CD4-positive, alpha-beta memory T cell (primary cell): ENCODE measurements at regions not wholly inside any gene's neighbourhood (a gene's known extent, or its start where the extent isn't known, plus 50 kb on each side); places are given as distances from the start of the nearest gene placed in this dataset.

ENCODE experiments used
- CTCF ChIA-PET: fragments of 350-600 bp; sonication (Branson Sonifier 250); formaldehyde crosslinking; loops from one replicate; lab custom pipeline; 2021; ENCODE audit warnings: inconsistent platforms; ENCODE audit not compliant: partially characterized antibody; lab: Charles Lee
- POLR2A ChIA-PET: fragments of 350-600 bp; sonication (Branson Sonifier 250); formaldehyde crosslinking; loops from one replicate; lab custom pipeline; 2021; ENCODE audit not compliant: partially characterized antibody; lab: Charles Lee
- DNase-seq, 5 donors: peaks; one replicate each; pipeline versions ENCODE4 v3.0.0 to v3.0.0-alpha.2; 2020 to 2022; ENCODE audit warnings: mixed read lengths in 1 of 5
- H3K27ac ChIP-seq: one replicate; pipeline ENCODE4 v1.7.0; 2013; ENCODE audit warnings: low read depth, low read length
- H3K27me3 ChIP-seq: 2 replicates; pipeline ENCODE4 v1.7.0; 2013; ENCODE audit warnings: mild to moderate bottlenecking, low read length, moderate library complexity; ENCODE audit not compliant: insufficient read depth
- H3K36me3 ChIP-seq: 2 replicates; pipeline ENCODE4 v1.7.0; 2013; ENCODE audit warnings: mild to moderate bottlenecking, low read length, moderate library complexity; ENCODE audit not compliant: insufficient read depth
- H3K4me1 ChIP-seq: 2 replicates; pipeline ENCODE4 v1.7.0; 2013; ENCODE audit warnings: mild to moderate bottlenecking, low read length, moderate library complexity; ENCODE audit not compliant: insufficient read depth
- H3K4me3 ChIP-seq, 2 donors: one replicate each; pipeline ENCODE4 v1.7.0; 2013; ENCODE audit warnings: low read length in 2 of 2, mild to moderate bottlenecking in 1 of 2
- H3K9me3 ChIP-seq, 2 donors: one replicate each; pipeline ENCODE4 v1.7.0; 2013; ENCODE audit warnings: low read length in 2 of 2, control low read depth in 1 of 2; ENCODE audit not compliant: control insufficient read depth in 1 of 2
- H3K27ac Mint-ChIP-seq, 7 donors: one replicate each; pipeline ENCODE4 v1.8.0; 2020 to 2021; ENCODE audit warnings: mixed read lengths in 7 of 7, mild to moderate bottlenecking in 6 of 7, inconsistent platforms in 3 of 7, moderate library complexity in 3 of 7
- H3K27me3 Mint-ChIP-seq, 2 donors: one replicate each; pipeline ENCODE4 v1.8.0; 2020 to 2021; ENCODE audit warnings: mixed read lengths in 2 of 2
- H3K36me3 Mint-ChIP-seq, 2 donors: one replicate each; pipeline ENCODE4 v1.8.0; 2020 to 2021; ENCODE audit warnings: mixed read lengths in 2 of 2, inconsistent platforms in 1 of 2, mild to moderate bottlenecking in 1 of 2
- H3K4me1 Mint-ChIP-seq, 4 donors: one replicate each; pipeline ENCODE4 v1.8.0; 2020 to 2021; ENCODE audit warnings: mixed read lengths in 4 of 4, mild to moderate bottlenecking in 1 of 4
- H3K4me3 Mint-ChIP-seq, 8 donors: one replicate each; pipeline ENCODE4 v1.8.0; 2020 to 2021; ENCODE audit warnings: mixed read lengths in 8 of 8, mild to moderate bottlenecking in 7 of 8, moderate library complexity in 6 of 8, inconsistent platforms in 3 of 8
- H3K9me3 Mint-ChIP-seq, 8 donors: one replicate each; pipeline ENCODE4 v1.8.0; 2020 to 2021; ENCODE audit warnings: mixed read lengths in 8 of 8, mild to moderate bottlenecking in 5 of 8, inconsistent platforms in 3 of 8, moderate library complexity in 1 of 8
- intact Hi-C: fragments of 100-400 bp; cut with micrococcal nuclease; formaldehyde crosslinking; loops from one replicate; pipeline ENCODE4 v1.15.1; 2023

DNA sequence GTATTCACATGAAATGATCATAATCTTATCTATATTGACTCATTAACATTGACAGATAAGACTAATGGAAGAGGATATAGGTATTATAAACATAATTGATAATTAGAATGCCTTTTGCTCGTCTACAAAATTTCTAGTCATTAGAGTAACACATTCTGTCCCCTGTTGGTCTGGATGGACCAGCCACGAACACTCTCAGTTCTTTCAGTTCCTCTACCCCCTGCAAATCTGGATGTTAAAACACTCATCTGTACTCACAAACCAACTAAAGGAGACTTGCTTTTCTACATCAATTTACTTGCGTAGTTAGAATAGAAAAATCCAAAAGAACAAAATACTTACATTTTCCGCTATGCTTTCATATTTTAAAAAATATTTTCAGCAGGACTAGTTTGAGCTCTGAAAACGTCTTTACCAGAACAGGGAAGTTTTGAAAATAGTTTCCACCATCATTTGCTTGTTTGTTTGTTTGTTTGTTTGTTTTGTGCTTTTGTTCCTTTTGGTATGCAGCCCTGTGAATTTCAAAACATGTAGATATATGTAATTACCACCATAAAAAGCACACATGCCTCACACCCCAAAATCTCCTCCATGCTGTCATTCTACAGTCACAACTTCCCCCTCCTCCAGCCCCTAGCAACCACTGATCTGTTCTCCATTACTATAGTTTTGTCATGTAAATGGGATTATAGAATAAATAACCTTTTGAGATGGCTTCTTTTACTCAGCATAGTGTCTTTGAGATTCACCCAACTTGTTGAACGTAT lies 103.8 kb downstream of the FZD1 start:
- intact Hi-C loops = no loop called here
- peaks cover 0 to 7% (median under 1%) of the 10 kb centered on the region in 8 donors for H3K9me3 Mint-ChIP-seq
- DNase-seq = no peak

GRCh38 chr7:91372323-91372722 lies 108.1 kb downstream of the FZD1 start:
- Histone ChIP-seq H3K27me3 (no peaks in the 10 kb centered on the region), H3K27ac (no peak overlapping the region), H3K4me1 (no peaks in the 10 kb centered on the region), H3K4me3 (no peak overlapping the region), H3K9me3 (no peaks in the 10 kb centered on the region), H3K36me3 (no peaks in the 10 kb centered on the region)
- DNase-seq = no peak
- ChIA-PET CTCF (no interaction called here), POLR2A (no interaction called here)
- Mint-ChIP-seq H3K27me3 (no peaks in the 10 kb centered on the region), H3K36me3 (no peaks in the 10 kb centered on the region), H3K27ac (no peak overlapping the region), H3K4me3 (no peak overlapping the region), H3K9me3 (peaks cover 0 to 7% (median 2%) of the 10 kb centered on the region in 8 donors), H3K4me1 (no peaks in the 10 kb centered on the region)
- intact Hi-C loops = no loop called here

More for the DNA sequence above, 103.8 kb downstream of the FZD1 start:
- Histone ChIP-seq H3K4me1 (no peaks in the 10 kb centered on the region), H3K36me3 (no peaks in the 10 kb centered on the region), H3K9me3 (no peaks in the 10 kb centered on the region), H3K27me3 (no peaks in the 10 kb centered on the region), H3K4me3 (no peak overlapping the region), H3K27ac (no peak overlapping the region)
- Mint-ChIP-seq H3K4me3 (no peak overlapping the region), H3K27ac (no peak overlapping the region), H3K4me1 (no peaks in the 10 kb centered on the region), H3K27me3 (no peaks in the 10 kb centered on the region), H3K36me3 (no peaks in the 10 kb centered on the region)
- ChIA-PET CTCF (no interaction called here), POLR2A (no interaction called here)

- no peak for DNase-seq
- H3K27me3 Mint-ChIP-seq = no peaks in the 10 kb centered on the region
- H3K27me3 ChIP-seq = no peaks in the 10 kb centered on the region
- ChIA-PET CTCF (interaction anchor here (1.2 kb wide), 1 partner anchor 10 kb away, joined by 3 read pairs; no protein-coding TSS in a partner anchor), POLR2A (no interaction called here)
- H3K9me3 Mint-ChIP-seq = peaks cover 0 to 8% (median 2%) of the 10 kb centered on the region in 8 donors
- H3K27ac ChIP-seq = no peak overlapping the region
- H3K9me3 ChIP-seq = no peaks in the 10 kb centered on the region
- H3K4me3 Mint-ChIP-seq = no peak overlapping the region
- no peaks in the 10 kb centered on the region for H3K36me3 ChIP-seq
- H3K4me1 Mint-ChIP-seq = no peaks in the 10 kb centered on the region
- H3K36me3 Mint-ChIP-seq = no peaks in the 10 kb centered on the region
- no peaks in the 10 kb centered on the region for H3K4me1 ChIP-seq
- no peak overlapping the region for H3K27ac Mint-ChIP-seq
- intact Hi-C loops = no loop called here
- H3K4me3 ChIP-seq = no peak overlapping the region
These were observed 109.0 kb downstream of the FZD1 start for GRCh38 chr7:91373111-91373800.

- no peaks in the 10 kb centered on the region for H3K27me3 ChIP-seq
- POLR2A ChIA-PET = no interaction called here
- no peak overlapping the region for H3K27ac Mint-ChIP-seq
- intact Hi-C loops = no loop called here
- H3K27me3 Mint-ChIP-seq = no peaks in the 10 kb centered on the region
- no peaks in the 10 kb centered on the region for H3K36me3 Mint-ChIP-seq
- CTCF ChIA-PET = interaction anchor here (1.2 kb wide), 1 partner anchor 9 kb away, joined by 3 read pairs; no protein-coding TSS in a partner anchor
- H3K9me3 ChIP-seq = no peaks in the 10 kb centered on the region
- no peak overlapping the region for H3K27ac ChIP-seq
- no peak overlapping the region for H3K4me3 Mint-ChIP-seq
- H3K9me3 Mint-ChIP-seq = peaks cover 0 to 8% (median 2%) of the 10 kb centered on the region in 8 donors
- H3K4me1 ChIP-seq = no peaks in the 10 kb centered on the region
- DNase-seq = no peak
- no peak overlapping the region for H3K4me3 ChIP-seq
- H3K4me1 Mint-ChIP-seq = no peaks in the 10 kb centered on the region
- H3K36me3 ChIP-seq = no peaks in the 10 kb centered on the region
These were observed 110.2 kb downstream of the FZD1 start for GRCh38 chr7:91374321-91374989.

- H3K4me1 ChIP-seq = no peaks in the 10 kb centered on the region
- no peaks in the 10 kb centered on the region for H3K9me3 ChIP-seq
- H3K4me3 ChIP-seq = no peak overlapping the region
- no peaks in the 10 kb centered on the region for H3K27me3 Mint-ChIP-seq
- H3K36me3 Mint-ChIP-seq = no peaks in the 10 kb centered on the region
- no peak overlapping the region for H3K27ac Mint-ChIP-seq
- no peak overlapping the region for H3K4me3 Mint-ChIP-seq
- no peaks in the 10 kb centered on the region for H3K27me3 ChIP-seq
- no peak for DNase-seq
- no peaks in the 10 kb centered on the region for H3K4me1 Mint-ChIP-seq
- no peak overlapping the region for H3K27ac ChIP-seq
- H3K9me3 Mint-ChIP-seq = peaks cover 0 to 9% (median 1%) of the 10 kb centered on the region in 8 donors
- intact Hi-C loops = no loop called here
- ChIA-PET POLR2A (no interaction called here), CTCF (no interaction called here)
- H3K36me3 ChIP-seq = no peaks in the 10 kb centered on the region
These were observed 111.1 kb downstream of the FZD1 start for GRCh38 chr7:91375378-91375777.

DNA sequence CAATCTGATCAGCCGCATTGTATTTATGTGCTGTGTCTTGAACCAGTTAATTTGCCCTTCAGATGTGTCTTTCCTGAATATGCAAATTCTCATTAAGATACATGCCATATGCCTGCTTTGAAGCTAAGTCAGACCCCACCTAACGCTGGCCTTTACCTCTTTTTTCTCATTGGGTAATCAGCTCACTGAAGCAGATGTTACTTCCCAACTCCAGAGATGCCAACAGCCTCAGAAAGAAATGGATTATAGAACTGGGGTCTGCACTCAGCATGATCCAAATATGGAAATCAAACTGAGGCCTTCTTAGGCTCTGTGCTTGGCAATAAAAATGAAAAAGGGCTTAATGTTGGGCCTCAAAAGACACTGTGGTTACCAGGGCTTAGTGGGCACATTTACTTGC lies 113.9 kb downstream of the FZD1 start:
- Histone ChIP-seq H3K36me3 (no peaks in the 10 kb centered on the region), H3K4me3 (no peak overlapping the region), H3K27me3 (no peaks in the 10 kb centered on the region), H3K4me1 (no peaks in the 10 kb centered on the region), H3K27ac (no peak overlapping the region), H3K9me3 (no peaks in the 10 kb centered on the region)
- Mint-ChIP-seq H3K27me3 (no peaks in the 10 kb centered on the region), H3K4me3 (no peak overlapping the region), H3K36me3 (no peaks in the 10 kb centered on the region), H3K9me3 (peaks cover 0 to 7% (median 4%) of the 10 kb centered on the region in 8 donors), H3K4me1 (no peaks in the 10 kb centered on the region), H3K27ac (no peak overlapping the region)
- ChIA-PET CTCF (no interaction called here), POLR2A (no interaction called here)
- intact Hi-C loops = no loop called here
- no peak for DNase-seq

DNA sequence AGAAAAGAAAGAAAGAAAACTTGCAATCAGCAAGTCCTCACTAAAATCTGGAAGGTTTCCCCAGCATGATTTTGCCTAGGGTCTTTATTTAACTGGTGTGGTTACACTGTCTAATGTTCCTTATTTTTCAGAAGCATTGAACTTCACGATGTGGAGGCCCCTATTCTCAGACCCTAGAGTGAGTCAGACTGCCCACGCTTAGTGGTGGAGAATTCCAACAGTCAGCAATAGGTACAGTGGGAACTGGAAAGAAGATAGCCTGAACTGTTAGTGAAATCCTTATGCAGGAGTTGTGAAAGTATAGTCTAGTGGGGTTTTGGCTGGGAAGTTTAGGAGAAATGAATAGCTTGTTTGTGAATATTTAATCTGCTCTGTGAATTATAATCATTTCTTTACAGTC lies 115.0 kb downstream of the FZD1 start:
- H3K9me3 Mint-ChIP-seq = peaks cover 0 to 7% (median 4%) of the 10 kb centered on the region in 8 donors
- no peak overlapping the region for H3K4me3 ChIP-seq
- no peaks in the 10 kb centered on the region for H3K4me1 Mint-ChIP-seq
- H3K4me1 ChIP-seq = no peaks in the 10 kb centered on the region
- no peak overlapping the region for H3K27ac ChIP-seq
- intact Hi-C loops = no loop called here
- no peaks in the 10 kb centered on the region for H3K9me3 ChIP-seq
- DNase-seq = no peak
- H3K36me3 Mint-ChIP-seq = no peaks in the 10 kb centered on the region
- no peak overlapping the region for H3K4me3 Mint-ChIP-seq
- H3K27me3 Mint-ChIP-seq = no peaks in the 10 kb centered on the region
- ChIA-PET POLR2A (no interaction called here), CTCF (no interaction called here)
- no peaks in the 10 kb centered on the region for H3K36me3 ChIP-seq
- no peaks in the 10 kb centered on the region for H3K27me3 ChIP-seq
- H3K27ac Mint-ChIP-seq = no peak overlapping the region
